Parathyroid adenoma (tissue), 2 donors: ENCODE measurements at regions not wholly inside any gene's neighbourhood (a gene's known extent, or its start where the extent isn't known, plus 50 kb on each side); places are given as distances from the start of the nearest gene placed in this dataset.

Source experiments
- H2AFZ ChIP-seq: fragments of 300-600 bp; sonication (generic); one replicate; pipeline ENCODE4 v1.7.0; 2017; ENCODE audit warnings: antibody characterized with exemption, mild to moderate bottlenecking
- H3K27ac ChIP-seq: fragments of 300-600 bp; sonication (generic); one replicate; pipeline ENCODE4 v1.7.0; 2017
- H3K27me3 ChIP-seq: fragments of 300-600 bp; sonication (generic); one replicate; pipeline ENCODE4 v1.7.0; 2017; ENCODE audit warnings: low read length; ENCODE audit not compliant: control insufficient read depth, insufficient read depth
- H3K36me3 ChIP-seq: fragments of 300-600 bp; sonication (generic); one replicate; pipeline ENCODE4 v1.7.0; 2017; ENCODE audit warnings: low read length; ENCODE audit not compliant: control insufficient read depth, insufficient read depth
- H3K4me1 ChIP-seq: fragments of 300-600 bp; sonication (generic); one replicate; pipeline ENCODE4 v1.7.0; 2017; ENCODE audit warnings: control low read depth
- H3K4me2 ChIP-seq: fragments of 300-600 bp; sonication (generic); one replicate; pipeline ENCODE4 v1.7.0; 2017; ENCODE audit warnings: low read length
- H3K4me3 ChIP-seq: fragments of 300-600 bp; sonication (generic); one replicate; pipeline ENCODE4 v1.7.0; 2017; ENCODE audit warnings: low read depth, low read length
- H3K79me2 ChIP-seq: fragments of 300-600 bp; sonication (generic); one replicate; pipeline ENCODE4 v1.7.0; 2017; ENCODE audit warnings: control low read depth
- H3K9ac ChIP-seq: fragments of 300-600 bp; sonication (generic); one replicate; pipeline ENCODE4 v1.7.0; 2017; ENCODE audit warnings: mild to moderate bottlenecking
- H3K9me3 ChIP-seq: fragments of 300-600 bp; sonication (generic); one replicate; pipeline ENCODE4 v1.7.0; 2017; ENCODE audit warnings: low read length; ENCODE audit not compliant: control insufficient read depth
- CTCF ChIP-seq: fragments of 300-600 bp; sonication (generic); IDR thresholded peaks from one replicate; pipeline ENCODE4 v1.7.0; 2017; ENCODE audit warnings: antibody characterized with exemption, mild to moderate bottlenecking
- donor health status: primary hyperparathyroidism.

GRCh38 chr11:57087991-57088390 lies 93.8 kb upstream of the LRRC55 start:
- no peaks in the 10 kb centered on the region for H3K79me2 ChIP-seq
- no peaks in the 10 kb centered on the region for H3K9me3 ChIP-seq
- no peak overlapping the region for H3K9ac ChIP-seq
- no peak overlapping the region for H3K4me3 ChIP-seq
- H3K4me1 ChIP-seq, result no peaks in the 10 kb centered on the region
- H3K27me3 ChIP-seq, result no peaks in the 10 kb centered on the region
- H3K4me2 ChIP-seq, result no peak overlapping the region
- H3K36me3 ChIP-seq, result no peaks in the 10 kb centered on the region
- H2AFZ ChIP-seq, result no peak overlapping the region
- H3K27ac ChIP-seq, result no peak overlapping the region
- no peak for TF ChIP-seq CTCF

- Histone ChIP-seq H3K9me3 (no peaks in the 10 kb centered on the region), H3K36me3 (no peaks in the 10 kb centered on the region), H3K27ac (no peak overlapping the region), H3K4me2 (no peak overlapping the region), H3K27me3 (no peaks in the 10 kb centered on the region), H2AFZ (no peak overlapping the region), H3K4me1 (no peaks in the 10 kb centered on the region), H3K9ac (no peak overlapping the region), H3K4me3 (no peak overlapping the region), H3K79me2 (no peaks in the 10 kb centered on the region)
- TF ChIP-seq CTCF, result no peak
Measured at GRCh38 chr11:57092028-57092698, 89.6 kb upstream of the LRRC55 start.

- no peak overlapping the region for H3K4me3 ChIP-seq
- H3K4me1 ChIP-seq, result no peaks in the 10 kb centered on the region
- H3K27me3 ChIP-seq, result no peaks in the 10 kb centered on the region
- H3K36me3 ChIP-seq, result no peaks in the 10 kb centered on the region
- no peak overlapping the region for H3K4me2 ChIP-seq
- no peaks in the 10 kb centered on the region for H3K9me3 ChIP-seq
- TF ChIP-seq CTCF, result no peak
- no peaks in the 10 kb centered on the region for H3K79me2 ChIP-seq
- no peak overlapping the region for H3K27ac ChIP-seq
- H3K9ac ChIP-seq, result no peak overlapping the region
- H2AFZ ChIP-seq, result no peak overlapping the region
Measured at GRCh38 chr11:57094181-57094935, 87.4 kb upstream of the LRRC55 start.

GRCh38 chr11:57095417-57095816 lies 86.3 kb upstream of the LRRC55 start:
- H3K9ac ChIP-seq, result no peak overlapping the region
- no peak overlapping the region for H2AFZ ChIP-seq
- H3K79me2 ChIP-seq, result no peaks in the 10 kb centered on the region
- no peak overlapping the region for H3K4me2 ChIP-seq
- H3K36me3 ChIP-seq, result no peaks in the 10 kb centered on the region
- H3K27ac ChIP-seq, result no peak overlapping the region
- no peaks in the 10 kb centered on the region for H3K4me1 ChIP-seq
- H3K27me3 ChIP-seq, result no peaks in the 10 kb centered on the region
- no peak for TF ChIP-seq CTCF
- no peak overlapping the region for H3K4me3 ChIP-seq
- no peaks in the 10 kb centered on the region for H3K9me3 ChIP-seq

- no peak for TF ChIP-seq CTCF
- H3K9me3 ChIP-seq, result no peaks in the 10 kb centered on the region
- no peak overlapping the region for H3K27ac ChIP-seq
- no peak overlapping the region for H3K9ac ChIP-seq
- H2AFZ ChIP-seq, result no peak overlapping the region
- no peaks in the 10 kb centered on the region for H3K79me2 ChIP-seq
- H3K36me3 ChIP-seq, result no peaks in the 10 kb centered on the region
- no peak overlapping the region for H3K4me2 ChIP-seq
- no peak overlapping the region for H3K4me3 ChIP-seq
- H3K4me1 ChIP-seq, result no peaks in the 10 kb centered on the region
- H3K27me3 ChIP-seq, result no peaks in the 10 kb centered on the region
Measured at GRCh38 chr11:57095896-57096295, 85.9 kb upstream of the LRRC55 start.
